HG03135 (cell line): ENCODE measurements at regions not wholly inside any gene's neighbourhood (a gene's known extent, or its start where the extent isn't known, plus 50 kb on each side); places are given as distances from the start of the nearest gene placed in this dataset.
"Not testable (repeated sequence)": the region's sequence is repeated elsewhere in the genome, so short reads cannot be mapped to it uniquely, and the experiment has no call there.

ENCODE experiments used
- ATAC-seq: cut with Tn5 transposase; IDR thresholded peaks from one replicate; pipeline ENCODE4 v1.9.1; 2021; ENCODE audit warnings: mild to moderate bottlenecking, moderate library complexity; ENCODE audit not compliant: unreplicated experiment

- no peak for ATAC-seq
These were observed 383.0 kb downstream of the METTL4 start for GRCh38 chr18:2188258-2188657.

DNA sequence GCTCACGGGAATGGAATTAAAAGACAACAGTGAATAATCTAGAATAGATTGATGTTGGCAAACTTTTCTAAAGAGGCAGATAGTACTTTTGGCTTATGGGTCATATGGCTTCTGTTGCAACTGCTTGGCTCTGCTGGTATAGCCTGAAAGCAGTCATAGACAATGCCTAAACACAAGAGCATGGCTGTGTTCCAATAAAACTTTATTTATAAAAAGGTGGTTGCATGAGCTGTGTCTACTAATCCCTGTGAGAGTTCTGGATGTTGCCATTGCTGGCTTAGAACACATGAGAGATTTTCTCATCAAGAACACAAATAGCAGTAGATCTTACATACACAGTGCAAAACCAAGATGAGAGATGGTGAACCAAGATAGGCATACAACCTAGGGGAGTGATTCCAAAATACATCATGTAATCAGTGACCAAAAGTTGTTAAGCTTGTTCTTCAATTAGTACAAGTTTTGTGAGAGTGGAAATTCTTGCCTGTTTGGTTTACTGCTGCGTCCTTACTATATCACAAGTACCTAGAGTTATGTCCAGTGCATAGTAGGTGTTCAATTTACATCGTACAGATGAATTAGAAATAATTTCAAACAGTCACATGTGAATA lies 380.0 kb downstream of the METTL4 start:
- ATAC-seq = no peak

GRCh38 chr18:2192562-2192961 lies 378.7 kb downstream of the METTL4 start:
- no peak for ATAC-seq

DNA sequence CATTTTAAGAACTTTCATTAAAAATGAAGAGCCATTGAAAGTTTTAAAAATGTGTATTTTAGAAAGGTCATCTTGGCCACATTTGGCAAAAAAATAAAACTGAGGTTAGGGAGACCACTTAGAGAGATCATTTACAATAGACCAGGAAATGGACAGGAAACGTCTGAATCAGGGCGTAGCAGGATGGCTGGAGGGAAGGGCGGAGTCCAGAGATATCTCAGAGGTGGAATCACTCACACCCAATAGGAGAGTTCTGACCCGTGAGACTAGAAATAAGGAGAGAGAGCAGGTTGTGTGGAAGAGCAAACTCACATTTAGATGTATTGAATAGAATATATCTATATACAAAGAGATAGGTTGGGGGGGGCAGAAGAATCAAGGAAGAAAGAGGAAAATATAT lies 373.4 kb downstream of the METTL4 start:
- ATAC-seq = no peak

DNA sequence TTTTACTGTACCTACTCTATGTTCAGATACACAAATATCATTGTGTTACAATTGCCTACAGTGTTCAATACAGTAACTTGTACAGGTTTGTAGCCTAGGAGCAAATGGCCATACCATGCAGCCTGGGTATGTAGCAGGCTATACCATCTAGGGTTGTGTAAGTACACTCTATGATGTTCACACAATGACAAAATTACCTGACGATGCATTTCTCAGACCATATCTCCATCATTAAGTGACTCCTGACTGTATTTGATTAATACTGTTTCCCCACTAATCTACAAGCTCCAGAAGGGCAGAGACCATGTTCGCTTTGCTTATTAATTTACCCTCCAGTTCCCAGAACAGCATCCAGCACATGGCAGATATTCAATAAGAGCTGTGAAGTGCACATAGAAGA lies 372.2 kb downstream of the METTL4 start:
- no peak for ATAC-seq

GRCh38 chr18:2201036-2201600 lies 370.2 kb downstream of the METTL4 start:
- no peak for ATAC-seq

GRCh38 chr18:2204736-2205135 lies 366.6 kb downstream of the METTL4 start:
- ATAC-seq = no peak

DNA sequence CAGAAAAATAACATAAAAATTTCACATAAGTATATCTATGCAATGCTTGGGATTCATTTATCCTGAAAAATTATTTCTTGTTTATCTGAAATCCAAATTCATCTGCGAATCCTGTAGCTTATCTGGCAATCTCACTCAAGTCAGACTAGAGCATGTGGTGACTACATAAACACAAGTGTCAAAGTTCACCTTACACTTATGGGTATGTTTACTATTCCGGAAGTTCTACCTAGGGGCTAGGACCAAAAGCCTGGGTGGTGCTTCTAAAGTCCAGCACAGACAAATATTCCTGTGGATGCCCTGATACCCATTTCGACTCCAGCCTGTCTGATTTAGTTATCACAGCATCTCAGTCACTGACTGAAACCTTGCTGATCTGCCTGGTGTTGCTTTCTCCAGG lies 364.0 kb downstream of the METTL4 start:
- ATAC-seq = no peak

DNA sequence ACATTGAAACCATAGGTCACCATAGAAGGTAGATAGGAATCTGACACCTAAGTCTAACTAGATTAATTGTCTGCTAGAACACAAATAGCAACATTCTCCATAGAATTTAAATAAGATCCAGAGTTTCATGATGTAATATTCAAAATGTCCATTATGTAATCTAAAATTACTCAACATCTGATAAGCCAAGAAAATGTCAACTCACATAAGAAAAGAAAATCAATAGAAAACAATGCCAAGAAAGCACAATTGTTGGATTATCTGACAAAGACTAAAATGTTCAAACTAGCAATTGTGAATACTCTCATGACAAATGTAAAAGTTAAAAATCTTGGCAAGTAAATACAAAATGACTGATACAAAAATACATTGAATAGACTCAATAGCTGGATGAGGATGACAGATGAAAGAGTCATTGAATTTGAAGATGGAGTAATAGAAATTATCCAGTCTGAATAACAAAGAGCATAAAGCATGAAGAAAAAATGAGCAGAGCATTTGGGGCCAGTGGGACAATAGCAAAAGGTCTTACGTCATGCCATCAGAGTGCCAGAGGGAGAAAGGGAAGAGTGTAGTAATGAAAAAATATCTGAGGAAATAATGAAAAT lies 358.6 kb downstream of the METTL4 start:
- no peak for ATAC-seq

DNA sequence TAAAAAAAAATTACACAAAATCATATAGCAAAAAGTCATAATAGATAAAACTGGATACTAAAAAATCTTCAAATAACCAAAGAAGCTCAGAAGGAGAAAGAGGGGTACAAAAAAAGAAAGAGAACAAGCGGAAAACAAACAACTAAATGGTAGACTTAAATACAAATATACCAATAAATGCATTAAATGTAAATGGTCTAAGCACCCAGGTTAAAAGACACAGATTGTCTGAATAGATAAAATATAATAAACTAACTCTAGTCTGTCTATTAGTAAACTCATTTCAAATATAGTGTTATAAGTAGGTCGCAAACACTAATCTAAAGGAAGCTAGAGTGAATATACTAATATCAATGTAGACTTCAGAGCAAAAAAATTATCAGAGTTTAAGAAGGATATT lies 357.4 kb downstream of the METTL4 start:
- ATAC-seq = no peak

- ATAC-seq = no peak
These were observed 353.9 kb downstream of the METTL4 start for GRCh38 chr18:2217356-2217755.

DNA sequence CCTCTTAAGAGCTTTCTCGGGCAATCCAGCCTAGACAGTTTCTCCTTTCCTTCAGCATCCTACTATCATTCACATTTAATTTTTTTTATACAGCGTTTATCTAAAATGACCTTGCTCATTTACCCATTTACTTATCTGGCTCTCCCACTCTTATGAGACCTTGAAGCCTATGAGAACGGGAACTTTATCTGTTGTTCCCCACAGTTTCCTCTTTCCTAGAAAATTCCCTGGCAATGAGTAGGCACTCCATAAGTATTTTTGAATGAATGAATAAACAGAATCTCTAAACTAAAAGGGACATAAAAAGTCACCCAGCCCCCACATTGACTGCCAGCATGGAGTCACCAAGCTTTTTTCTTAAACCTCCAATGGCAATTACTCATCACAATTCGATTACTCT lies 353.2 kb downstream of the METTL4 start:
- no peak for ATAC-seq

DNA sequence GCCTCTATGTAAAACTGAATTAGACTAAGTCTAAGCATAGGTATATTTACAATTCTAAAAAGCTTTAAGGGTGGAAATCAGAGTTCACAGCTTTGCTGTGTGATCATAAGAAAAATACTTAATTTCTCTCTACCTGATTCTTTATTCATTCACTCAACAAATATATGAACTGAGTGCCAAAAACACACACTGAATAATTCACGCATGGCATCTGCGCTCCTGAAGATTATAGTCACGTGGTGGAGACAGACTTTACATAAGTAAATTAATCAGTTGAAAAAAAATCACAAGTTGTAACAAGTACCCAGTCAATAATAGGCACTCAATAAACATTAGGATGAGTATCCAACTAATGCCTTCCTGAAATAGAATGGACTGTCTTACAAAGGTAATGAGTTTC lies 351.6 kb downstream of the METTL4 start:
- no peak for ATAC-seq

GRCh38 chr18:2222270-2223185 lies 348.8 kb downstream of the METTL4 start:
- no peak for ATAC-seq

DNA sequence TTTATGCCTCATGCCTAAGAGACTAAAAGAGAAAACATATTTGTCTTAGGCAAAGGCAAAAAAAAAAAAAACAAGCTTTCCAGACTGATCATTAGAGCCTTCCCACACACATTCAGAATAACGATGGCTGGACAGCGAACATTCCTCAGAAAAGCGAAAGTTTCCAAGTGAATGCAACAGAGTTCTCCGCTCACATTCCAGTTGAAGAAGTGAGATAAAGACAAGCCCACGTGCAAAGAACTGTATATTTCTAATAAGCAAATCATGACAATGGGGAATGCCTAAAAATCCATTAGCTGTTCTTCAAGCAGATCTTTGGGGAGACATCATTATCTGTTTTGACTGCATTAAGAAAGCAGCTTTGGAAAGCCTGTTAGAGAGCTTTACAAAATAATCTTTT lies 347.9 kb downstream of the METTL4 start:
- no peak for ATAC-seq

- no peak for ATAC-seq
These were observed 347.5 kb downstream of the METTL4 start for GRCh38 chr18:2223849-2224248.

- ATAC-seq = no peak
These were observed 335.1 kb downstream of the METTL4 start for GRCh38 chr18:2236232-2236631.

GRCh38 chr18:2237706-2238105 lies 333.6 kb downstream of the METTL4 start:
- ATAC-seq = no peak

DNA sequence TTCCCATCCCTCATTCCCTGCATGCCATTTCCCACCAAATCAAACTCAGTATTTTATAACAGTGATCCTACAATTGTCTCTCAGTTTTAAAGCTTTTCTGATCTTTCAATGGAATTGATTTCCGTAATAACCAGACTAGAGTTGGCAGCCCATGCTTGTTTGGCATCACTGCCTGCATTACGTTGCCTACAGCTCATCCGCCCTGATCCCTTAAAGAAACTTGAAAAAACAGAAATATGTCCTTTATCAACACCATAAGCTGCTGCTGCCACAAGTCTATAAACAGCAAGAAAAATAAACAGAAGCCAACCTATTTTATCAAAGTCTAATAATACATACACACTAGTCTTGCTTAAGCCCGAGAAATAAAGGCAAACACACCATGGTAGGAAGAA lies 331.0 kb downstream of the METTL4 start:
- no peak for ATAC-seq

GRCh38 chr18:2244641-2245040 lies 326.7 kb downstream of the METTL4 start:
- ATAC-seq = no peak

DNA sequence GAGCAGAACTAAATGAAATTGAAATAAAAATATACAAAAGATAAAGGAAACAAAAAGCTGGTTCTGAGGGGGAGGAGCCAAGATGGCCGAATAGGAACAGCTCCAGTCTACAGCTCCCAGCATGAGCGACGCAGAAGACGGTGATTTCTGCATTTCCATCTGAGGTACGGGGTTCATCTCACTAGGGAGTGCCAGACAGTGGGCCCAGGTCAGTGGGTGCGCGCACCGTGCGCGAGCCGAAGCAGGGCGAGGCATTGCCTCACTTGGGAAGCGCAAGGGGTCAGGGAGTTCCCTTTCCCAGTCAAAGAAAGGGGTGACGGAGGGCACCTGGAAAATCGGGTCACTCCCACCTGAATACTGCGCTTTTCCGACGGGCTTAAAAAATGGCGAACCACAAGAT lies 324.2 kb downstream of the METTL4 start:
- ATAC-seq = not testable (repeated sequence)

DNA sequence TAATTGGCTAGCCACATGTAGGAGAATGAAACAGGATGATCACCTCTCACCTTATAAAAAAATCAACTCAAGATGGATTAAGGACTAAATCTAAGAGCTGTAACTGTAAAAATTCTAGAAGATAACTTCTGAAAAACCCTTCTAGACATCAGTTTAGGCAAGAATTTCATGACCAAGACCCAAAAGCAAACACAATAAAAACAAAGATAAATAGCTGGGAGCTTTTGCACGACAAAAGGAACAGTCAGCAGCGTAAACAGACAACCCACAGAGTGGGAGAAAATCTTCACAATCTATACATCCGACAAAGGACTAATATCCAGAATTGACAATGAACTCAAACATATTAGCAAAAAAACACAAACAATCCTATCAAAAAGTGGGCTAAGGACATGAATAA lies 316.3 kb downstream of the METTL4 start:
- ATAC-seq = no peak
